ENCODE measurements at regions not wholly inside any gene's neighbourhood (a gene's known extent, or its start where the extent isn't known, plus 50 kb on each side); places are given as distances from the start of the nearest gene placed in this dataset.

DNA sequence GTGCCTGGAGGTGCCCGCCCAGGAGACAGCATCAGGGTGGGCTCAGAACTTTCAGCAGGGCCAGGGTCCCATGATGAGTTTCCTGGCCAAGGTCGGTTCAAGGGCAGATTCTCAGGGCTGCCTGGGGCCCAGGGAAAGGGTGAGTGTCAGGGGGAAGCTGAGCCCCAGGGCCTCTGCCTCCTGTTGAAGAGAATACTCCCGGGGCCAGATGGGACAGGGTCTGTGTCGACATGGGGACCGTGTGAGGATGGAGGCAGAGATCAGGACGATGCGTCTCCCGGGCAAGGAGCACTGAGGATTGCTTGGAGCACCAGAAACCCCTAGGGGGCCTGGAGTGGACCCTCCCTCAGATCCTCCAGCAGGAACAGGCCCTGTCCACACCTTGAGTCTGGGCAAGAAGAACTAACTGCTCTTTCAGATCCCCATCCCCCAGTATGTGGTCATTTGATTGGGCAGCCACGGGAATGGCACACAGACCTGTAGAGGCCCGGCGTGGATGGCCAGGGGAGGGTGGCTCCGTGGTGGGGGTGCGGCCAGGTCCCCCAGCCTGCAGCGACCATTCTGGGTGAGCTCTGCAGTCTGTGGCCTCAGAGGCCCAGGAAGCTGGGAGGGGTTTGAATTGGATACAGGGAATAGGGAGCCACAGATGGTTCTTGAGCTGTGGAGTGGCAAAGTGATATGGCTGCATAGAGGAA, 1078.7 kb downstream of the BRD1 start:
- TF ChIP-seq, protein P1, sequence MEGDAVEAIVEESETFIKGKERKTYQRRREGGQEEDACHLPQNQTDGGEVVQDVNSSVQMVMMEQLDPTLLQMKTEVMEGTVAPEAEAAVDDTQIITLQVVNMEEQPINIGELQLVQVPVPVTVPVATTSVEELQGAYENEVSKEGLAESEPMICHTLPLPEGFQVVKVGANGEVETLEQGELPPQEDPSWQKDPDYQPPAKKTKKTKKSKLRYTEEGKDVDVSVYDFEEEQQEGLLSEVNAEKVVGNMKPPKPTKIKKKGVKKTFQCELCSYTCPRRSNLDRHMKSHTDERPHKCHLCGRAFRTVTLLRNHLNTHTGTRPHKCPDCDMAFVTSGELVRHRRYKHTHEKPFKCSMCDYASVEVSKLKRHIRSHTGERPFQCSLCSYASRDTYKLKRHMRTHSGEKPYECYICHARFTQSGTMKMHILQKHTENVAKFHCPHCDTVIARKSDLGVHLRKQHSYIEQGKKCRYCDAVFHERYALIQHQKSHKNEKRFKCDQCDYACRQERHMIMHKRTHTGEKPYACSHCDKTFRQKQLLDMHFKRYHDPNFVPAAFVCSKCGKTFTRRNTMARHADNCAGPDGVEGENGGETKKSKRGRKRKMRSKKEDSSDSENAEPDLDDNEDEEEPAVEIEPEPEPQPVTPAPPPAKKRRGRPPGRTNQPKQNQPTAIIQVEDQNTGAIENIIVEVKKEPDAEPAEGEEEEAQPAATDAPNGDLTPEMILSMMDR (tag by site-specific recombination; IDR thresholded peaks at IDR 0.05), result no peak
- TF ChIP-seq, protein P2, sequence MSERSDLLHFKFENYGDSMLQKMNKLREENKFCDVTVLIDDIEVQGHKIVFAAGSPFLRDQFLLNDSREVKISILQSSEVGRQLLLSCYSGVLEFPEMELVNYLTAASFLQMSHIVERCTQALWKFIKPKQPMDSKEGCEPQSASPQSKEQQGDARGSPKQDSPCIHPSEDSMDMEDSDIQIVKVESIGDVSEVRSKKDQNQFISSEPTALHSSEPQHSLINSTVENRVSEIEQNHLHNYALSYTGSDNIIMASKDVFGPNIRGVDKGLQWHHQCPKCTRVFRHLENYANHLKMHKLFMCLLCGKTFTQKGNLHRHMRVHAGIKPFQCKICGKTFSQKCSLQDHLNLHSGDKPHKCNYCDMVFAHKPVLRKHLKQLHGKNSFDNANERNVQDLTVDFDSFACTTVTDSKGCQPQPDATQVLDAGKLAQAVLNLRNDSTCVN (tag by site-specific recombination; optimal IDR thresholded peaks at IDR 0.05), result no peak
- no peak for TF ChIP-seq ZNF184 (tag by site-specific recombination; IDR thresholded peaks at IDR 0.05)
- no peak for TF ChIP-seq KLF16 (tag by site-specific recombination; IDR thresholded peaks at IDR 0.05)
- no peak for TF ChIP-seq ZFP37 (tag by site-specific recombination; IDR thresholded peaks at IDR 0.05)
